ENCODE measurements at regions not wholly inside any gene's neighbourhood (a gene's known extent, or its start where the extent isn't known, plus 50 kb on each side); places are given as distances from the start of the nearest gene placed in this dataset.

DNA sequence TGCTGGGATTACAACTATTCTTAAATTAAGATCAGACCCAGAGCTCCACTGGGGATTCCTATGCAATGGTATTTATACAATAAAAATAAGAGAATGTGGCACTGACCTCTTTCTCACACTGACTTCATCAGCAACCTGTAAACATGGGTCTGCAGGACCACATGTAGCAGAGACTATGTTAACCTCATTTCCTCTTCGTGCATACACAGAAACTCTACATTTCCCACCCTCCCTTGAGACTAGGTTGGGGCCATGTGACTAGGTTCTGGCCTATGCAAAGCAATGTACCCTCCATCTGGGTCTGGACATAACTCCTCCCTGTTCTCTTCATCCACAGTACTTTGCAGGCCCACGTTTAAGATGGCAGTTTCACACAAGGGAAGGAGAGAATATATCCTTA lies 514.4 kb upstream of the CHAC2 start:
- Histone ChIP-seq H3K9me2 (ENCODE audit: insufficient read depth) (no peaks in the 10 kb centered on the region), H3K4me2 (ENCODE audit: unreplicated experiment) (no peak overlapping the region), H3K9me3 (ENCODE audit: low read depth) (no peaks in the 10 kb centered on the region), H3K9ac (no peak overlapping the region), H3K79me2 (ENCODE audit: insufficient read depth) (no peaks in the 10 kb centered on the region), H3K4me3 (no peak overlapping the region), H4K20me1 (ENCODE audit: insufficient read depth) (no peaks in the 10 kb centered on the region), H3K27ac (no peak overlapping the region), H2AFZ (no peak overlapping the region), H3F3A (ENCODE audit: insufficient read depth) (no peaks in the 10 kb centered on the region), H3K4me1 (ENCODE audit: insufficient read depth) (no peaks in the 10 kb centered on the region), H3K27me3 (replicated peaks; ENCODE audit: insufficient read depth) (no peaks in the 10 kb centered on the region), H3K36me3 (ENCODE audit: low read depth) (no peaks in the 10 kb centered on the region)
- 7 to 11% methylated on average over 2 of the region's 2 CpGs for WGBS, 2 experiments (ENCODE audit: low coverage in 1 of 2, low lambda C conversion rate in 2 of 2, missing lambda C conversion rate in 2 of 2)
- DNase-seq, result no peak
- in situ Hi-C loops (cut with MboI), result no loop called here
- TF ChIP-seq EZH2 (IDR thresholded peaks at IDR 0.05; ENCODE audit: insufficient read depth, poor library complexity, severe bottlenecking), result no peak
- no peak for TF ChIP-seq EZH2phosphoT487 (IDR thresholded peaks at IDR 0.05; ENCODE audit: insufficient read depth, low read depth)

DNA sequence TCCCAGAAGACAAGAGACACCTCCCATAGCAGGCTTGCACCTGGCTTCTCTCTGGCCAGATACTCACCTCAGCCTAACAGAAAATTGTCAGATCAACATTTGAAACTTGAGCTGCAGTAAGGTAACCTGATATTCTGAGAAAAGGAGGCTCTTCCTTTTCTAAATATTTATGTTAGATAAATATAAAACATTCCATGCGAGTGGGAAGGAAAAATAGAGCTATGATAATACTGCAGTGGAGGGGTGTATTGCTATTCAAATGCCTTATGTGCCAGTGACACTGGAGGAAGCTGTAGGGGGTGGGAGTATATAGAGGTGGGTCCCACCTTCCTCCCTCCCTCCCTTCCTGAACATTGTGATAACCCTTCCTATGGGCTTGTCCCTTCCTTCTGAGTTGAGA lies 515.5 kb upstream of the CHAC2 start:
- in situ Hi-C loops (cut with MboI), result no loop called here
- H3K79me2 ChIP-seq (ENCODE audit: insufficient read depth), result no peaks in the 10 kb centered on the region
- no peaks in the 10 kb centered on the region for H3K4me1 ChIP-seq (ENCODE audit: insufficient read depth)
- H3K9me2 ChIP-seq (ENCODE audit: insufficient read depth), result no peaks in the 10 kb centered on the region
- no peaks in the 10 kb centered on the region for H3K36me3 ChIP-seq (ENCODE audit: low read depth)
- H2AFZ ChIP-seq, result no peak overlapping the region
- H3K4me2 ChIP-seq (ENCODE audit: unreplicated experiment), result no peak overlapping the region
- no peaks in the 10 kb centered on the region for H3F3A ChIP-seq (ENCODE audit: insufficient read depth)
- no peak for TF ChIP-seq EZH2 (IDR thresholded peaks at IDR 0.05; ENCODE audit: insufficient read depth, poor library complexity, severe bottlenecking)
- no peak for TF ChIP-seq EZH2phosphoT487 (IDR thresholded peaks at IDR 0.05; ENCODE audit: insufficient read depth, low read depth)
- no peaks in the 10 kb centered on the region for H4K20me1 ChIP-seq (ENCODE audit: insufficient read depth)
- H3K27me3 ChIP-seq (replicated peaks; ENCODE audit: insufficient read depth), result no peaks in the 10 kb centered on the region
- no peak overlapping the region for H3K27ac ChIP-seq
- no peak overlapping the region for H3K4me3 ChIP-seq
- DNase-seq, result no peak
- WGBS, 2 experiments (ENCODE audit: low coverage in 1 of 2, low lambda C conversion rate in 2 of 2, missing lambda C conversion rate in 2 of 2), result 8 to 13% methylated on average over 1 of the region's 1 CpG
- H3K9me3 ChIP-seq (ENCODE audit: low read depth), result no peaks in the 10 kb centered on the region
- H3K9ac ChIP-seq, result no peak overlapping the region

DNA sequence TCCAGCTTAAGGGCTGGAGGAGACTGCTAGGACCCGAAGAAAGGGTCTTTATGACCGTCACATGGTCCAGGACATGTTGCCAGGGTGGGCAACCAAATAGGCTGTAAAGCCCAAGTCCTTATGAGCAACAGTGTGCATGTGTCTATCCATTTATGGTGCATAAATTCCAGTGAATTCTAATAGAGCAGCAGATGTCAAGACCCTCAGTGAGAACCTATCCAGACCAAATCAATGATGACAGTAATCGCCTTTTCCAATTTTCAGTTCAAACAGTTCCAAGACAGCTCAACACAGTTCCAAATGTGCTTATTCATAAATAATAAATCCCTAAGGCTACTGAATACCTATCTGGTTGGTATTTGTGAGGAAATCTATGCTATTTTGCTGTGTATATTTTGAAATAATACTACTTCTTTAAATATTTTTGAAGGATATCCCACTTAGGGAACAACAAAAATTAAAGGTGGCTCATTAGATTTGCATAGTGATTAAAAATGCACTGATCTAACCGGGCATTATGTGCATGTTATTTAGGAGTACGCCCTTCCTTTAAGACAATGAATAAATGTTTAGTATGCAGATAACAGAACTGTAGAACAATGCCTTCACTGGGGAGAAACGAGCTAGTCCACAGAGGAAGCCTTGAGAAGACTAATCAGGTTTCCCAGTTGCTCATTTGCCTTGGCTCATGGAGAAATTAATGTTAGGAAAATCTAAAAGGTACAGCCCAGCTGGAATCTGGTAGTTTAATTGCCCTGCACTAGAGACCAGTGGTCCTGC lies 519.5 kb upstream of the CHAC2 start:
- Histone ChIP-seq H3K4me2 (ENCODE audit: unreplicated experiment) (no peak overlapping the region), H3K9me3 (ENCODE audit: low read depth) (no peaks in the 10 kb centered on the region), H3F3A (ENCODE audit: insufficient read depth) (no peaks in the 10 kb centered on the region), H3K27me3 (replicated peaks; ENCODE audit: insufficient read depth) (no peaks in the 10 kb centered on the region), H3K36me3 (ENCODE audit: low read depth) (no peaks in the 10 kb centered on the region), H3K79me2 (ENCODE audit: insufficient read depth) (no peaks in the 10 kb centered on the region), H3K9ac (no peak overlapping the region), H4K20me1 (ENCODE audit: insufficient read depth) (no peaks in the 10 kb centered on the region), H3K9me2 (ENCODE audit: insufficient read depth) (no peaks in the 10 kb centered on the region), H3K27ac (no peak overlapping the region), H3K4me1 (ENCODE audit: insufficient read depth) (no peaks in the 10 kb centered on the region), H2AFZ (no peak overlapping the region), H3K4me3 (no peak overlapping the region)
- WGBS, 2 experiments (ENCODE audit: low coverage in 1 of 2, low lambda C conversion rate in 2 of 2, missing lambda C conversion rate in 2 of 2), result 42 to 46% methylated on average over 6 of the region's 6 CpGs
- in situ Hi-C loops (cut with MboI), result no loop called here
- DNase-seq, result no peak
- TF ChIP-seq EZH2 (IDR thresholded peaks at IDR 0.05; ENCODE audit: insufficient read depth, poor library complexity, severe bottlenecking), result no peak
- no peak for TF ChIP-seq EZH2phosphoT487 (IDR thresholded peaks at IDR 0.05; ENCODE audit: insufficient read depth, low read depth)

GRCh38 chr2:53243430-53243829 lies 524.2 kb upstream of the CHAC2 start:
- no peak for DNase-seq
- Histone ChIP-seq H3F3A (ENCODE audit: insufficient read depth) (no peaks in the 10 kb centered on the region), H2AFZ (no peak overlapping the region), H3K4me3 (no peak overlapping the region), H3K9me2 (ENCODE audit: insufficient read depth) (no peaks in the 10 kb centered on the region), H3K4me2 (ENCODE audit: unreplicated experiment) (no peak overlapping the region), H3K9ac (no peak overlapping the region), H3K79me2 (ENCODE audit: insufficient read depth) (no peaks in the 10 kb centered on the region), H3K4me1 (ENCODE audit: insufficient read depth) (no peaks in the 10 kb centered on the region), H3K27ac (no peak overlapping the region), H3K36me3 (ENCODE audit: low read depth) (no peaks in the 10 kb centered on the region), H3K9me3 (ENCODE audit: low read depth) (no peaks in the 10 kb centered on the region), H3K27me3 (replicated peaks; ENCODE audit: insufficient read depth) (no peaks in the 10 kb centered on the region), H4K20me1 (ENCODE audit: insufficient read depth) (no peaks in the 10 kb centered on the region)
- in situ Hi-C loops (cut with MboI), result no loop called here
- TF ChIP-seq EZH2phosphoT487 (IDR thresholded peaks at IDR 0.05; ENCODE audit: insufficient read depth, low read depth) (no peak), EZH2 (IDR thresholded peaks at IDR 0.05; ENCODE audit: insufficient read depth, poor library complexity, severe bottlenecking) (no peak)

DNA sequence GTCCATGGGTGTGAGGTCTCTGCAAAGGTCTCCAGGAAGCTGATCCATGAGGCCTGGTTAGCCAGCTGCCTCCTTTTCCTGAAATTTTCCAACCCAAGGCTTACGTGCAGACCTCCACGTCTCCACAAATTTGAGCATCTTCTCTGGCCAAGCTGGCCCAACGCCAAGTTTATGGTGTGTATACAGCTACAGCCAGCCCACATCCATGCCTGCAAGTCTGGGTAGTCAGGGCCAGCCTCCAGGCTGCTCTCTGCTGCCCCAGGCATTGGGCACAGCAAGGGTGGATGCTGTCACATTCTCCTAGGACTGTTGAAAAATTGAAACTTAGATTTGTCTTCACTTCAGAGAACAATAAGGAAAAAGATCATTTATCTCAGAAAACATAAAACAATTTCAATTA lies 525.5 kb upstream of the CHAC2 start:
- no peaks in the 10 kb centered on the region for H3K9me3 ChIP-seq (ENCODE audit: low read depth)
- no peak overlapping the region for H3K9ac ChIP-seq
- H4K20me1 ChIP-seq (ENCODE audit: insufficient read depth), result no peaks in the 10 kb centered on the region
- no peaks in the 10 kb centered on the region for H3F3A ChIP-seq (ENCODE audit: insufficient read depth)
- H3K4me3 ChIP-seq, result no peak overlapping the region
- in situ Hi-C loops (cut with MboI), result no loop called here
- no peak overlapping the region for H3K27ac ChIP-seq
- peak; percentile 5 for DNase-seq
- whole genome bisulfite sequencing, 2 experiments (ENCODE audit: low coverage in 1 of 2, low lambda C conversion rate in 2 of 2, missing lambda C conversion rate in 2 of 2), result 15 to 24% methylated on average over 3 of the region's 3 CpGs
- no peak overlapping the region for H2AFZ ChIP-seq
- no peak for TF ChIP-seq EZH2phosphoT487 (IDR thresholded peaks at IDR 0.05; ENCODE audit: insufficient read depth, low read depth)
- TF ChIP-seq EZH2 (IDR thresholded peaks at IDR 0.05; ENCODE audit: insufficient read depth, poor library complexity, severe bottlenecking), result no peak
- H3K4me2 ChIP-seq (ENCODE audit: unreplicated experiment), result no peak overlapping the region
- H3K4me1 ChIP-seq (ENCODE audit: insufficient read depth), result no peaks in the 10 kb centered on the region
- H3K9me2 ChIP-seq (ENCODE audit: insufficient read depth), result no peaks in the 10 kb centered on the region
- no peaks in the 10 kb centered on the region for H3K36me3 ChIP-seq (ENCODE audit: low read depth)
- no peaks in the 10 kb centered on the region for H3K27me3 ChIP-seq (replicated peaks; ENCODE audit: insufficient read depth)
- no peaks in the 10 kb centered on the region for H3K79me2 ChIP-seq (ENCODE audit: insufficient read depth)

Measured in GM23248 (cell line).